ENCODE measurements at regions not wholly inside any gene's neighbourhood (a gene's known extent, or its start where the extent isn't known, plus 50 kb on each side); places are given as distances from the start of the nearest gene placed in this dataset.
A peak's percentile ranks its signal among the peaks of the same experiment; 100 is the strongest.

DNA sequence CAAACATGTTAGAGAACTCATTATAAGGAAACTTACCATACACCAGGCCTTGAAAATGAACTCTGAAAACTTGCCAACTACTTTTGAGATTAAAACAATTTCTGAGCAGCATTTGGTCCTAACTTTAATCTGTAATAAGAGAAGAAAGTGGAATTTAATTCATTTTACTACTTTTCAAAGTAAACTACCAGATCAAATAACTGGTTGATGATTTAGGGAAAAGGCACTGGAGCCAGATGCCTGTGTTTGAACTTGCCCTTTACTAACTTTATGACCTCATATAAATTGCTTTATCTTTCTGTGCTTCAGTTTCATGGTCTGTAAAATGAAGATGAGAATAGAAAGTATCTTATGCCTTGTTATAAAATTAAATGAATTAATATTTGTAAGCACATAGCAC lies 159.9 kb upstream of the PCDH18 start:
- H3K79me2 ChIP-seq (replicated peaks; ENCODE audit: insufficient read depth), result no peaks in the 10 kb centered on the region
- H3K36me3 Mint-ChIP-seq (ENCODE audit: low read depth), result no peaks in the 10 kb centered on the region
- H3K36me3 ChIP-seq (ENCODE audit: insufficient read depth), result no peaks in the 10 kb centered on the region
- H3K27me3 Mint-ChIP-seq (ENCODE audit: insufficient read depth, low read depth, poor library complexity), result no peaks in the 10 kb centered on the region
- no peak for ATAC-seq
- H3K4me2 ChIP-seq, result no peak overlapping the region
- H2AFZ ChIP-seq, result no peak overlapping the region; the same call in 1 of the 2 replicates
- 0 out of 2 replicates have a peak, but pooled peaks cover 3% of the 10 kb centered on the region for H3K4me1 ChIP-seq (ENCODE audit: insufficient read depth)
- TF ChIP-seq JUNB (IDR thresholded peaks at IDR 0.05; ENCODE audit: unreplicated experiment) (no peak), POLR2AphosphoS5 (IDR thresholded peaks at IDR 0.05; ENCODE audit: low read depth) (no peak)
- no peak overlapping the region for H3K27ac ChIP-seq (ENCODE audit: low read depth)
- H3K4me1 Mint-ChIP-seq, result peaks cover 8% of the 10 kb centered on the region
- H3K9me3 Mint-ChIP-seq, result no peaks in the 10 kb centered on the region
- H3K27me3 ChIP-seq (ENCODE audit: insufficient read depth), result no peaks in the 10 kb centered on the region
- no peaks in the 10 kb centered on the region for H3K9me2 ChIP-seq (ENCODE audit: insufficient read depth)
- DNase-seq (ENCODE audit: low spot score), result no peak
- H3K4me3 Mint-ChIP-seq, result no peak overlapping the region
- H3K27ac Mint-ChIP-seq, result no peak overlapping the region
- no peaks in the 10 kb centered on the region for H3F3A ChIP-seq (replicated peaks; ENCODE audit: low read depth)
- no peaks in the 10 kb centered on the region for H4K20me1 ChIP-seq (replicated peaks; ENCODE audit: insufficient read depth)
- H3K4me3 ChIP-seq, result no peak overlapping the region

DNA sequence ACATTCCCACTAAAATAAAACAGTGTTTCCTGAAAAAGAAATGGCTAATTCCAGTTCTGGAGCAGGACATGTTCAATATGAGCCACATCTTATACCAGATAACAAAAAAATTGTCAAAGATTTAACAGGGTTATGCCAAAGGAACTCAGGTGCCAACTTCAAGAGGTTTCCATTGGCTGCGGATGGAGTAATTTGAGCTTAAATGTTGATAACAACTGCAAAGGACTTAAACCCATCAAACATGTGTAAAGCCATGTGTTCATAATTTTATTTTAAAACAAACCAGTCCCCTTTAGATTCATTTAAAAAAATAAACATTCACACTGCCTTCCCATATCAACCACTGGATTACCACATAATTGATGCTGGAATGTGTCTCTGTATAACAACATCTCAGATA lies 156.4 kb upstream of the PCDH18 start:
- Histone ChIP-seq H3K4me1 (ENCODE audit: insufficient read depth) (no peaks in the 10 kb centered on the region), H3K36me3 (ENCODE audit: insufficient read depth) (no peaks in the 10 kb centered on the region), H4K20me1 (replicated peaks; ENCODE audit: insufficient read depth) (no peaks in the 10 kb centered on the region), H3K4me3 (no peak overlapping the region), H2AFZ (0 out of 2 replicates have a peak overlapping the region, but pooled peaks have one; percentile 7), H3K9me2 (ENCODE audit: insufficient read depth) (no peaks in the 10 kb centered on the region), H3K27ac (ENCODE audit: low read depth) (no peak overlapping the region), H3F3A (replicated peaks; ENCODE audit: low read depth) (no peaks in the 10 kb centered on the region), H3K79me2 (replicated peaks; ENCODE audit: insufficient read depth) (no peaks in the 10 kb centered on the region), H3K27me3 (ENCODE audit: insufficient read depth) (no peaks in the 10 kb centered on the region), H3K4me2 (no peak overlapping the region)
- Mint-ChIP-seq H3K27me3 (ENCODE audit: insufficient read depth, low read depth, poor library complexity) (no peaks in the 10 kb centered on the region), H3K4me3 (no peak overlapping the region), H3K27ac (no peak overlapping the region), H3K36me3 (ENCODE audit: low read depth) (no peaks in the 10 kb centered on the region), H3K9me3 (no peaks in the 10 kb centered on the region), H3K4me1 (no peaks in the 10 kb centered on the region)
- no peak for ATAC-seq
- DNase-seq (ENCODE audit: low spot score), result no peak
- no peak for TF ChIP-seq STAT1 (IDR thresholded peaks at IDR 0.05; ENCODE audit: unreplicated experiment)
- no peak for TF ChIP-seq POLR2AphosphoS5 (IDR thresholded peaks at IDR 0.05; ENCODE audit: low read depth)
- TF ChIP-seq EZH2 (IDR thresholded peaks at IDR 0.05; ENCODE audit: low read depth, unreplicated experiment), result no peak
- TF ChIP-seq JUNB (IDR thresholded peaks at IDR 0.05; ENCODE audit: unreplicated experiment), result no peak
- TF ChIP-seq EZH2phosphoT487 (IDR thresholded peaks at IDR 0.05; ENCODE audit: unreplicated experiment), result no peak
- TF ChIP-seq ZNF114 (CRISPR knock-in tag; IDR thresholded peaks at IDR 0.05), result no peak
- TF ChIP-seq NANOG (IDR thresholded peaks at IDR 0.05; ENCODE audit: borderline replicate concordance), result no peak
- no peak for TF ChIP-seq CREB1 (CRISPR knock-in tag; IDR thresholded peaks at IDR 0.05; ENCODE audit: low read depth)
- no peak for TF ChIP-seq ZNF331 (CRISPR knock-in tag; IDR thresholded peaks at IDR 0.05; ENCODE audit: low read depth)
- no peak for TF ChIP-seq ETS1 (IDR thresholded peaks at IDR 0.05)

- Histone ChIP-seq H3K27ac (ENCODE audit: low read depth) (no peak overlapping the region), H3K9me2 (ENCODE audit: insufficient read depth) (no peaks in the 10 kb centered on the region), H4K20me1 (replicated peaks; ENCODE audit: insufficient read depth) (no peaks in the 10 kb centered on the region), H3K4me3 (no peak overlapping the region), H3F3A (replicated peaks; ENCODE audit: low read depth) (no peaks in the 10 kb centered on the region), H3K36me3 (ENCODE audit: insufficient read depth) (no peaks in the 10 kb centered on the region), H2AFZ (no peak overlapping the region), H3K4me2 (no peak overlapping the region), H3K27me3 (ENCODE audit: insufficient read depth) (no peaks in the 10 kb centered on the region), H3K4me1 (ENCODE audit: insufficient read depth) (peaks cover 5% of the 10 kb centered on the region; the same call in 1 of the 2 replicates), H3K79me2 (replicated peaks; ENCODE audit: insufficient read depth) (no peaks in the 10 kb centered on the region)
- Mint-ChIP-seq H3K36me3 (ENCODE audit: low read depth) (no peaks in the 10 kb centered on the region), H3K27me3 (ENCODE audit: insufficient read depth, low read depth, poor library complexity) (no peaks in the 10 kb centered on the region), H3K27ac (no peak overlapping the region), H3K4me1 (peaks cover 10% of the 10 kb centered on the region), H3K9me3 (no peaks in the 10 kb centered on the region), H3K4me3 (no peak overlapping the region)
- TF ChIP-seq NANOG (IDR thresholded peaks at IDR 0.05; ENCODE audit: borderline replicate concordance) (no peak), EZH2phosphoT487 (IDR thresholded peaks at IDR 0.05; ENCODE audit: unreplicated experiment) (no peak), JUNB (IDR thresholded peaks at IDR 0.05; ENCODE audit: unreplicated experiment) (no peak), ZNF114 (CRISPR knock-in tag; IDR thresholded peaks at IDR 0.05) (no peak), STAT1 (IDR thresholded peaks at IDR 0.05; ENCODE audit: unreplicated experiment) (no peak), ZNF331 (CRISPR knock-in tag; IDR thresholded peaks at IDR 0.05; ENCODE audit: low read depth) (no peak), POLR2AphosphoS5 (IDR thresholded peaks at IDR 0.05; ENCODE audit: low read depth) (no peak), EZH2 (IDR thresholded peaks at IDR 0.05; ENCODE audit: low read depth, unreplicated experiment) (no peak)
- TF ChIP-seq, protein P1, sequence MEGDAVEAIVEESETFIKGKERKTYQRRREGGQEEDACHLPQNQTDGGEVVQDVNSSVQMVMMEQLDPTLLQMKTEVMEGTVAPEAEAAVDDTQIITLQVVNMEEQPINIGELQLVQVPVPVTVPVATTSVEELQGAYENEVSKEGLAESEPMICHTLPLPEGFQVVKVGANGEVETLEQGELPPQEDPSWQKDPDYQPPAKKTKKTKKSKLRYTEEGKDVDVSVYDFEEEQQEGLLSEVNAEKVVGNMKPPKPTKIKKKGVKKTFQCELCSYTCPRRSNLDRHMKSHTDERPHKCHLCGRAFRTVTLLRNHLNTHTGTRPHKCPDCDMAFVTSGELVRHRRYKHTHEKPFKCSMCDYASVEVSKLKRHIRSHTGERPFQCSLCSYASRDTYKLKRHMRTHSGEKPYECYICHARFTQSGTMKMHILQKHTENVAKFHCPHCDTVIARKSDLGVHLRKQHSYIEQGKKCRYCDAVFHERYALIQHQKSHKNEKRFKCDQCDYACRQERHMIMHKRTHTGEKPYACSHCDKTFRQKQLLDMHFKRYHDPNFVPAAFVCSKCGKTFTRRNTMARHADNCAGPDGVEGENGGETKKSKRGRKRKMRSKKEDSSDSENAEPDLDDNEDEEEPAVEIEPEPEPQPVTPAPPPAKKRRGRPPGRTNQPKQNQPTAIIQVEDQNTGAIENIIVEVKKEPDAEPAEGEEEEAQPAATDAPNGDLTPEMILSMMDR (conservative IDR thresholded peaks at IDR 0.05; ENCODE audit: low read depth in 2 of 2), result no peak
- TF ChIP-seq, protein P2, sequence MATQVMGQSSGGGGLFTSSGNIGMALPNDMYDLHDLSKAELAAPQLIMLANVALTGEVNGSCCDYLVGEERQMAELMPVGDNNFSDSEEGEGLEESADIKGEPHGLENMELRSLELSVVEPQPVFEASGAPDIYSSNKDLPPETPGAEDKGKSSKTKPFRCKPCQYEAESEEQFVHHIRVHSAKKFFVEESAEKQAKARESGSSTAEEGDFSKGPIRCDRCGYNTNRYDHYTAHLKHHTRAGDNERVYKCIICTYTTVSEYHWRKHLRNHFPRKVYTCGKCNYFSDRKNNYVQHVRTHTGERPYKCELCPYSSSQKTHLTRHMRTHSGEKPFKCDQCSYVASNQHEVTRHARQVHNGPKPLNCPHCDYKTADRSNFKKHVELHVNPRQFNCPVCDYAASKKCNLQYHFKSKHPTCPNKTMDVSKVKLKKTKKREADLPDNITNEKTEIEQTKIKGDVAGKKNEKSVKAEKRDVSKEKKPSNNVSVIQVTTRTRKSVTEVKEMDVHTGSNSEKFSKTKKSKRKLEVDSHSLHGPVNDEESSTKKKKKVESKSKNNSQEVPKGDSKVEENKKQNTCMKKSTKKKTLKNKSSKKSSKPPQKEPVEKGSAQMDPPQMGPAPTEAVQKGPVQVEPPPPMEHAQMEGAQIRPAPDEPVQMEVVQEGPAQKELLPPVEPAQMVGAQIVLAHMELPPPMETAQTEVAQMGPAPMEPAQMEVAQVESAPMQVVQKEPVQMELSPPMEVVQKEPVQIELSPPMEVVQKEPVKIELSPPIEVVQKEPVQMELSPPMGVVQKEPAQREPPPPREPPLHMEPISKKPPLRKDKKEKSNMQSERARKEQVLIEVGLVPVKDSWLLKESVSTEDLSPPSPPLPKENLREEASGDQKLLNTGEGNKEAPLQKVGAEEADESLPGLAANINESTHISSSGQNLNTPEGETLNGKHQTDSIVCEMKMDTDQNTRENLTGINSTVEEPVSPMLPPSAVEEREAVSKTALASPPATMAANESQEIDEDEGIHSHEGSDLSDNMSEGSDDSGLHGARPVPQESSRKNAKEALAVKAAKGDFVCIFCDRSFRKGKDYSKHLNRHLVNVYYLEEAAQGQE (IDR thresholded peaks at IDR 0.05; ENCODE audit: unreplicated experiment), result no peak
- ATAC-seq (no peak), DNase-seq (ENCODE audit: low spot score) (no peak)
Measured at GRCh38 chr4:137685357-137685756, 153.1 kb upstream of the PCDH18 start.
